IMR-90 (cell line): ENCODE measurements at regions not wholly inside any gene's neighbourhood (a gene's known extent, or its start where the extent isn't known, plus 50 kb on each side); places are given as distances from the start of the nearest gene placed in this dataset.

Experiments used
- ATAC-seq: fragments of 200-7000 bp; cut with Tn5 transposase; 2 replicates; pipeline ENCODE4 v1.9.1; 2020; ENCODE audit warnings: low read depth, mild to moderate bottlenecking, moderate library complexity
- BruUV-seq: library from RNA; stranded (reverse); fragments of 400-500 nt; replicated peaks from 2 replicates; lab custom pipeline; 2021; lab: Mats Ljungman, UMichigan
- CTCF ChIA-PET: fragments of 300-600 bp; formaldehyde crosslinking; extraction: SDS; loops from one replicate; lab custom pipeline; 2021; ENCODE audit warnings: antibody characterized with exemption; lab: Yijun Ruan, JAX
- POLR2A ChIA-PET: fragments of 300-600 bp; sonication (Branson Sonifier 250); formaldehyde crosslinking; loops from one replicate; lab custom pipeline; 2022; ENCODE audit warnings: antibody characterized with exemption; ENCODE audit not compliant: unreplicated experiment; lab: Charles Lee
- DNase-seq: peaks from one replicate; pipeline ENCODE4 v3.0.0; 2013
- H2AFZ ChIP-seq: replicated peaks from 2 replicates; pipeline ENCODE3; 2013; ENCODE audit warnings: low read length, mild to moderate bottlenecking; ENCODE audit not compliant: poor library complexity
- H2AK5ac ChIP-seq: 2 replicates; pipeline ENCODE4 v1.6.1; 2013; ENCODE audit warnings: low read depth, low read length, inconsistent platforms
- H2AK9ac ChIP-seq: replicated peaks from 2 replicates; pipeline ENCODE3; 2013; ENCODE audit warnings: mild to moderate bottlenecking, low read depth, low read length, moderate library complexity; ENCODE audit not compliant: poor library complexity
- H2BK120ac ChIP-seq: 2 replicates; pipeline ENCODE4 v1.6.1; 2013; ENCODE audit warnings: low read depth, low read length, inconsistent platforms
- H2BK15ac ChIP-seq: 3 replicates; pipeline ENCODE4 v1.6.1; 2013; ENCODE audit warnings: low read depth, low read length, inconsistent platforms
- H2BK20ac ChIP-seq: 2 replicates; pipeline ENCODE4 v1.6.1; 2013; ENCODE audit warnings: low read depth, mild to moderate bottlenecking, inconsistent platforms, low read length, moderate library complexity
- H2BK5ac ChIP-seq: 2 replicates; pipeline ENCODE4 v1.6.1; 2013; ENCODE audit warnings: mild to moderate bottlenecking, low read depth, low read length, inconsistent platforms; ENCODE audit not compliant: poor library complexity, severe bottlenecking
- H3K14ac ChIP-seq: replicated peaks from 2 replicates; pipeline ENCODE4 v1.6.1; 2013; ENCODE audit warnings: low read depth, low read length, inconsistent platforms
- H3K18ac ChIP-seq: 2 replicates; pipeline ENCODE4 v1.6.1; 2013; ENCODE audit warnings: low read depth, low read length, control low read depth
- H3K23ac ChIP-seq: 2 replicates; pipeline ENCODE4 v1.6.1; 2013; ENCODE audit warnings: low read depth, low read length, inconsistent platforms
- H3K27ac ChIP-seq: 2 replicates; pipeline ENCODE4 v1.5.1; 2013; ENCODE audit warnings: mild to moderate bottlenecking, control low read depth, low read length; ENCODE audit not compliant: insufficient read depth
- H3K27me3 ChIP-seq: 2 replicates; pipeline ENCODE4 v1.6.1; 2013; ENCODE audit warnings: low read length; ENCODE audit not compliant: control insufficient read depth, insufficient read depth
- H3K36me3 ChIP-seq: 2 replicates; pipeline ENCODE4 v1.6.1; 2013; ENCODE audit warnings: low read length, mixed read lengths; ENCODE audit not compliant: control insufficient read depth, insufficient read depth
- H3K4ac ChIP-seq: 2 replicates; pipeline ENCODE4 v1.6.1; 2013; ENCODE audit warnings: low read depth, low read length, inconsistent platforms
- H3K4me1 ChIP-seq: 2 replicates; pipeline ENCODE4 v1.6.1; 2013; ENCODE audit warnings: low read length, mixed read lengths; ENCODE audit not compliant: control insufficient read depth, insufficient read depth
- H3K4me2 ChIP-seq: 2 replicates; pipeline ENCODE4 v1.6.1; 2013; ENCODE audit warnings: low read depth, mild to moderate bottlenecking, control low read depth, low read length, moderate library complexity
- H3K4me3 ChIP-seq: 2 replicates; pipeline ENCODE4 v1.5.1; 2013; ENCODE audit warnings: low read depth, mild to moderate bottlenecking, control low read depth, low read length, moderate library complexity; ENCODE audit not compliant: insufficient read depth
- H3K56ac ChIP-seq: 2 replicates; pipeline ENCODE4 v1.6.1; 2013; ENCODE audit warnings: low read length, inconsistent platforms; ENCODE audit not compliant: insufficient read depth; ENCODE audit errors: extremely low read depth
- H3K79me1 ChIP-seq, 2 experiments: 2 replicates each; pipeline ENCODE4 v1.6.1; 2013; ENCODE audit warnings: low read length in 2 of 2, inconsistent platforms in 1 of 2, low read depth in 1 of 2
- H3K9ac ChIP-seq: 2 replicates; pipeline ENCODE4 v1.6.1; 2013; ENCODE audit warnings: low read depth, low read length, control low read depth
- H3K9me1 ChIP-seq: 2 replicates; pipeline ENCODE4 v1.6.1; 2013; ENCODE audit warnings: low read length, inconsistent platforms; ENCODE audit not compliant: insufficient read depth
- H3K9me3 ChIP-seq: 2 replicates; pipeline ENCODE4 v1.6.1; 2013; ENCODE audit warnings: low read length; ENCODE audit not compliant: control insufficient read depth, insufficient read depth
- H4K20me1 ChIP-seq: 2 replicates; pipeline ENCODE4 v1.6.1; 2013; ENCODE audit warnings: low read length, inconsistent platforms; ENCODE audit not compliant: insufficient read depth
- H4K5ac ChIP-seq: 2 replicates; pipeline ENCODE4 v1.6.1; 2013; ENCODE audit warnings: mild to moderate bottlenecking, low read depth, low read length, control low read depth
- H4K8ac ChIP-seq, 2 experiments: 2 replicates each; pipeline ENCODE4 v1.6.1; 2013; ENCODE audit warnings: low read depth in 2 of 2, low read length in 2 of 2, control low read depth in 1 of 2, inconsistent platforms in 1 of 2
- H4K91ac ChIP-seq: 2 replicates; pipeline ENCODE4 v1.6.1; 2013; ENCODE audit warnings: low read depth, low read length, inconsistent platforms; ENCODE audit not compliant: insufficient read depth
- CEBPB ChIP-seq: IDR thresholded peaks from 2 replicates; pipeline ENCODE4 v1.6.1; 2012; ENCODE audit warnings: low read depth, low read length, improper control_type of control experiment
- MAZ ChIP-seq: IDR thresholded peaks from 2 replicates; pipeline ENCODE4 v1.6.1; 2012; ENCODE audit warnings: low read depth, mild to moderate bottlenecking, low read length, improper control_type of control experiment, moderate library complexity, borderline replicate concordance
- NFE2L2 ChIP-seq: fragments of 150-350 bp; IDR thresholded peaks from 2 replicates; pipeline ENCODE4 v1.6.1; 2016; ENCODE audit warnings: low read depth, mild to moderate bottlenecking, low read length
- POLR2A ChIP-seq: IDR thresholded peaks from 2 replicates; pipeline ENCODE4 v1.6.1; 2012; ENCODE audit warnings: mild to moderate bottlenecking, low read depth, low read length
- RCOR1 ChIP-seq: IDR thresholded peaks from 2 replicates; pipeline ENCODE4 v1.6.1; 2012; ENCODE audit warnings: mild to moderate bottlenecking, low read length, improper control_type of control experiment; ENCODE audit not compliant: insufficient replicate concordance
- RFX5 ChIP-seq: IDR thresholded peaks from 2 replicates; pipeline ENCODE4 v1.8.0; 2012; ENCODE audit warnings: low read depth, mild to moderate bottlenecking, low read length, moderate library complexity
- SMC3 ChIP-seq: fragments of 150-350 bp; IDR thresholded peaks from 2 replicates; pipeline ENCODE4 v1.6.1; 2016; ENCODE audit warnings: low read depth, mild to moderate bottlenecking, antibody characterized with exemption, low read length, moderate library complexity
- WGBS, 2 experiments: methylation state at CpG; one replicate each; pipeline versions ENCODE4 v1.1.5 to v1.1.7; 2013; ENCODE audit warnings: missing lambda C conversion rate in 2 of 2; ENCODE audit not compliant: insufficient read length in 1 of 2; ENCODE audit errors: extremely low coverage in 2 of 2; 5-methylcytosine and 5-hydroxymethylcytosine counted together
- dilution Hi-C: fragments of 300-500 bp; cut with HindIII; formaldehyde crosslinking; loops from one replicate; pipeline ENCODE4 v1.14.3; 2018; ENCODE audit warnings: low sequenced_read_pairs; ENCODE audit not compliant: unreplicated experiment
- in situ Hi-C: fragments of 300-500 bp; cut with MboI; formaldehyde crosslinking; loops from 3 replicates; pipeline ENCODE4 v1.14.3; 2019; ENCODE audit warnings: low sequenced_read_pairs, inconsistent platforms, mixed read lengths
- intact Hi-C: fragments of 100-400 bp; cut with micrococcal nuclease; formaldehyde crosslinking; loops from 2 replicates; pipeline ENCODE4 v1.10.0; 2022
- TF ChIP-seq, protein P1 (sequence below): fragments of 150-350 bp; IDR thresholded peaks from 2 replicates; pipeline ENCODE4 v1.6.1; 2016; ENCODE audit warnings: low read depth, mild to moderate bottlenecking, low read length, moderate library complexity, borderline replicate concordance

DNA sequence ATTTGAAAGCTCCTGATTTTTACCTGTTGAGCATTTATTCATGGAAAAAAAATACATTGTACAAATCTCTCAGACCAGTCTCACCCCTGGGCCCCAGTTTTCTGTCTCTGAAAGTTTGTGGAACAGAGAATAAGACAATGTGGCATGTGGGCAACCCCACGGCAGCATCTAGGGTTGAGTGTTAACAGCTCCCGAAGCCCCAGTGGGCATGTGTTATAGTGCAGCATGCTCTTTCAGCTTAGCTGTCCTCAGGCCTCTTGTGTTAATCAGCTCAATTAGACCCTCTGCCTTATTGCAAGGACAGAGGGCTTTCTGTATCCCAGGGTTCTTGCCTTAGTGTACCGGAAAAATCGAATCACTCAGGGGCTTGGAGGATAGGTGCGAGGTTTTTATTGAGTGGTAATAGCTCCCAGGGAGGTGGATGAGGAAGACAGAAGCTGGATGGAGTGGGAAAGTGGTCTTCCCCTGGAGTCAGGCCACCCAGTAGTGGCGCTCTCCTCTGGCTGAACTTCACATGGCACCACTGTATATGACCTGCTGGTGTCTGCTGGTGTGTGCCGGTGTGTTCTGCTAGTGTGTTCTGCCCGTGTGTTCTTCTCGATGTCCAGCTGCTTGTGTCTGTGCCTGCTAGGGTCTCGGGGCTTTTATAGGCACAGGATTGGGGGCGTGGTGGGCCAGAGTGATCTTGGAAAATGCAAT, 382.8 kb downstream of the EPM2A start:
- no peak overlapping the region for H3K14ac ChIP-seq
- H2AK5ac ChIP-seq: no peak overlapping the region
- no TSS peak for BruUV-seq
- 60% methylated on average over 2 of the region's 11 CpGs; no CpG with 5 or more reads in 1 of the 2 experiments for WGBS, 2 experiments
- H3K27ac ChIP-seq: no peak overlapping the region
- ATAC-seq (no peak), DNase-seq (no peak)
- H3K36me3 ChIP-seq: no peaks in the 10 kb centered on the region
- no peaks in the 10 kb centered on the region for H3K9me1 ChIP-seq
- no peaks in the 10 kb centered on the region for H3K79me1 ChIP-seq
- intact Hi-C loops (no loop called here), dilution Hi-C loops (no loop called here), in situ Hi-C loops (no loop called here)
- no peak overlapping the region for H2BK20ac ChIP-seq
- H2BK15ac ChIP-seq: no peak overlapping the region
- no peak overlapping the region for H3K4me2 ChIP-seq
- no peak overlapping the region for H3K56ac ChIP-seq
- H3K4me3 ChIP-seq: no peak overlapping the region
- no peak overlapping the region for H2AFZ ChIP-seq
- H3K9me3 ChIP-seq: no peaks in the 10 kb centered on the region
- H2BK120ac ChIP-seq: no peak overlapping the region
- no peak overlapping the region for H3K23ac ChIP-seq
- H3K9ac ChIP-seq: no peak overlapping the region
- no peak overlapping the region for H2BK5ac ChIP-seq
- no peaks in the 10 kb centered on the region; the same call in 1 of the 2 replicates for H3K27me3 ChIP-seq
- TF ChIP-seq SMC3: no peak
- no peak for TF ChIP-seq RFX5
- TF ChIP-seq, protein P1, sequence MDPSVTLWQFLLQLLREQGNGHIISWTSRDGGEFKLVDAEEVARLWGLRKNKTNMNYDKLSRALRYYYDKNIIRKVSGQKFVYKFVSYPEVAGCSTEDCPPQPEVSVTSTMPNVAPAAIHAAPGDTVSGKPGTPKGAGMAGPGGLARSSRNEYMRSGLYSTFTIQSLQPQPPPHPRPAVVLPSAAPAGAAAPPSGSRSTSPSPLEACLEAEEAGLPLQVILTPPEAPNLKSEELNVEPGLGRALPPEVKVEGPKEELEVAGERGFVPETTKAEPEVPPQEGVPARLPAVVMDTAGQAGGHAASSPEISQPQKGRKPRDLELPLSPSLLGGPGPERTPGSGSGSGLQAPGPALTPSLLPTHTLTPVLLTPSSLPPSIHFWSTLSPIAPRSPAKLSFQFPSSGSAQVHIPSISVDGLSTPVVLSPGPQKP: no peak
- no peak for TF ChIP-seq POLR2A
- TF ChIP-seq CEBPB: no peak
- TF ChIP-seq MAZ: no peak
- TF ChIP-seq NFE2L2: no peak
- no peak for TF ChIP-seq RCOR1
- no peak overlapping the region for H4K91ac ChIP-seq
- no peak overlapping the region for H4K5ac ChIP-seq
- H3K18ac ChIP-seq: no peak overlapping the region
- no peak overlapping the region for H2AK9ac ChIP-seq
- H3K4me1 ChIP-seq: no peaks in the 10 kb centered on the region
- ChIA-PET POLR2A (no interaction called here), CTCF (no interaction called here)
- no peaks in the 10 kb centered on the region for H4K20me1 ChIP-seq
- H3K4ac ChIP-seq: no peak overlapping the region
- no peak overlapping the region for H4K8ac ChIP-seq
